ENCODE measurements at regions not wholly inside any gene's neighbourhood (a gene's known extent, or its start where the extent isn't known, plus 50 kb on each side); places are given as distances from the start of the nearest gene placed in this dataset.

GRCh38 chr20:20933142-20933958, 172.8 kb downstream of the LINC00237 start:
- DNase-seq (ENCODE audit: low read depth), result no peak

DNA sequence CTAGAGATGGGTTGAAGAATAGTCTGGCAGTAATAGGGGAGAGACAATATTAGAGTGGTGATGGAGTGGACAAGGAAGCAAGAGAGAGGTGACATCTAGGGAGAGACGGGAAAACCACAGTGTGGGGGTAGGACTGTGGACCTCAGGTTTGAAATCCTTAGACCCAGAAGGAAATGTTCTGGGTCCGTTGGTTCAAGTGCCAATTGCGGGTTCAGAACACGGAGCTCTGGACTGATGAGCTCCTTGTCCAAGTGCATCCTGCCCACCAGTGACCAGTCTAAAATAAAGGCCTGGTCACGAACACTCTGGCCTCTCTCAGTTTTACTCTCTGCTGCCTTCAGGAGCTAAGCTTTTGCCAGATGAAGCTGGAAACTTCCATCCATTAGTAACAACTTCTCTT, 174.0 kb downstream of the LINC00237 start:
- DNase-seq (ENCODE audit: low read depth), result no peak

DNA sequence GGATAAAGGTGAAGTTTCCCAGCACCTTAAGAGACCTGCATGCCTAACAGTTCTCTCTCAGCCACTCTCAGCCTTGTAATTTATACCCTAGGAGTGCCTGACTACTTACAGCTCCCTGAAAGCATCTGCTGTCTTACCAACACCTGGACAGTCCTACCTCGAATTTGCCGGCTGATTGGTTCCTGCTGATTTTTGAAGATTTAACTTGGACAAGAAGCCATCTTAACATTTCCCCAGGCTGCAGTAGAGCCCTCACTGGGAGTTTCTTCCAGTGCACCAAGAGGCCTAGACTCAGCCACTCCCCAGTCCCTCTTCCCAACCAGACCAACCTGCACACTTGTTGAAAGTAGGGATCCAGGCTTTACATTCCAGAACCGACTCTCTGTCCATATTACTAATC, 174.5 kb downstream of the LINC00237 start:
- DNase-seq (ENCODE audit: low read depth), result no peak

GRCh38 chr20:20931024-20931423, 175.1 kb downstream of the LINC00237 start:
- DNase-seq (ENCODE audit: low read depth), result no peak

GRCh38 chr20:20930500-20930899, 175.7 kb downstream of the LINC00237 start:
- no peak for DNase-seq (ENCODE audit: low read depth)

GRCh38 chr20:20929341-20929740, 176.8 kb downstream of the LINC00237 start:
- DNase-seq (ENCODE audit: low read depth), result no peak

DNA sequence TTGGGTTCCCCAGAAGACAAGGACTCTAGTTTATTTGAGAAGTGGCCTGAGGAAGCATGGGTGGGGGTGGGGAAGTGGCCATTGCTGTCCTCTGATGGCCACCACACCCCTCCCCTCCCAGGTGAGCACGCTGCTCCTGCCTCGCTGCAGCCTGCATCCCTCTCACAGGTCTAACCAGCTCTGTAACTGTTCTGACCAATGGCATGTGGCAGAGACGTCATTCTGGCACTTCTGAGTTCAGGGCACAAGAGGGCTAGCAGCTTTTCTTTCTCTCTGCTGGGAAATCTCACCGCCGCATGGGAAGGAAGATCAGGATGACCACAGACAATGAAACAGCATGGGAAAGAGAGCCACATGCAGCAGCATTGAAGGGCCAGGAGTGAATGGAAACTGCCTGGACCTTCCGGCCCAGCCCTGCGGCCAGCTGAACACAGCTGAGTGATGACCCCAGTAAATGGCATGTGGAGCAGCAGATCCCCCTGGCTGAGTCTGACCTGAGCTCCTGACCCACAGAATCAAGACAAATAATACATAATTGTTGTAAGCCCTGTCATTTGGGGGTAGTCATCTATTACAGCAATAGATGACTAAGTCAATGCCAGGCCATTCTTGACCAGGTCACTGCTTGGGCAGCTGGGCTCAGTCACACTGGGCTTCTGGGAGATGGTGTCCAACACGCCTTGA, 179.8 kb downstream of the LINC00237 start:
- DNase-seq (ENCODE audit: low read depth), result no peak

DNA sequence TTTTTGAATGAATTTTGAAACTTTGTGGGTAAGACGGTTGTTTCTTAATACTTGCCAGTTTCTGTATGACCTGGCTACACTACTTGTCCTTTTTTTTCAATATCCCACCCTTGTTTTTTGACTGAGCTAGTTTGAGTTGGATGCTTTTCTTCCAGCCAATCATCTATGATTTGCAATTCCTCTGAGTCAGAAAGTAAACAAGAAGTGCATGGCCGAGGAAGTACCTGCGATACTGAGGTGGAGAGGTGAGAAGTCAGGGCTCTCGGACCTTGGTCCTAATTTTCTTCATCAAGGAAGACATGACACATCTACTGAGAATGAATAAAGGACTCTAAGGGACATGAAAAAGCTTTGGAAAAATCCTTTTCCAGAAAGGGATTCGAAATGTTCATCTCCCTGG, 185.7 kb downstream of the LINC00237 start:
- DNase-seq (ENCODE audit: low read depth), result no peak

DNA sequence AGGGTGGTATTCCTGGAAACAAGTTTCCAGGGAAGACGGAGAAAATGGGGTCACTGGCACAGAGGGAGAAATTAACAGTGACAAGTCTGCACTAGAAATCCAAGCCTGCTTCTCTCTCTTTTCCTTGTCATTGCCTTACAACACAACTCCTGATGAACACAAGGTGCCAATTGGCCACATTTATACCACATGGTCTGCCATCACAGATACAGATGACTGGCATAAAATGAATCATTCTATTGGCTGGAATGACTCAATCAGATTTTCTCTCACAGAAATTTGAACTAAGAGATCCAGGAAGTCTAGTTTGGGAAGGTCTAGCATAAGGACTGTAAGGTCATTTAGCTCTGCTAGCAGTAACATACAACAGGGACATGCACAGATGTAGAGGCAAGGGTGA, 190.3 kb downstream of the LINC00237 start:
- DNase-seq (ENCODE audit: low read depth), result no peak

DNA sequence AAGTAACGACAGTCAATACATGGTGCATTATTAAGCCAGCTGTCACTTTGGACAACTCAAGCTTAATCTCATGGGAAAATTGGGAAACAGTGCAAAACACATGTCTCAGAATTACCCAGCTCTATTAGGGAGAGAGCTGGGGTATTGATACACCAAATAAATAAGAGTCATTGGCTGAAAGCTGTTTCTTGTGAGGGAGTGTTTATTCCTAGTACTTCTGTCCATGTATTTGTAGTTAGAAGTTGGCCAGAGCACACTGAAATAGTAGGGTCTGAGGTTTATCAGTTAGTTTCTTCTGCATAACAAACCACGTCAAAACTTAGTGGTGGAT, 192.0 kb upstream of the RALGAPA2 start:
- DNase-seq (ENCODE audit: low read depth), result no peak

DNA sequence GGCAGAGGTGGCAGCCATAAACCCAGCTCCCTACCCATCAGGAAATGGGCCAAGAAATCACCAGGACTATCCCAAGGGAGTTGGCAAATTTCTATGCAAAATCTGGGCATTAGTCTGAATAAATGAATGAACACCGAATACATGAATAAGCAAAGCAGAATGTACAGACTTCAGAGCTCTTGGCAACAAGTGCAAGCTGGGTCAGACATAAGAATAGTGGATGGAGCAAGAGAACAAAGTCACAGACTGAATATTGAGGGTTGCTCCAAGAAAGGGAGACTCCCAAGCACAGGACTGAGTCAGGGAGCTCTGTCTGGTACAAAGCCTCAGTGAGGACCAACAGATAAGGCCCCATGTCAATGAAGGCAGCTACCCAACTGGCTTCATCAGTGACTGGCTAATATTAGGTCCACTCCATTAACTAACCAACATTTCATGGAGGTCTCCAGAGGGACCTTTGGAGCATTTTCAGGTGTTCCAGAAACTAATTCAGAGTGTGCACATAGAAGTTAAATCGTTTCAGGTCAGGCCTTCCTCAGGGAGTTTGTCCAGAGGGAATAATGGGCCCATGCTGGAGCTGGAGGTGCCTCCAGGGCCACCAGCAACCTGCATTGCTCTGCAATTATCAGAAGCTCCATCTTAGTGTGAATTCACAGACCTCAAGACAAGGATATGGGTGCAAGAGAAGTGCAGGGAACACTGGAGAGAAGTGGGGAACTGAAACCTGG, 191.5 kb upstream of the RALGAPA2 start:
- DNase-seq (ENCODE audit: low read depth), result no peak

DNA sequence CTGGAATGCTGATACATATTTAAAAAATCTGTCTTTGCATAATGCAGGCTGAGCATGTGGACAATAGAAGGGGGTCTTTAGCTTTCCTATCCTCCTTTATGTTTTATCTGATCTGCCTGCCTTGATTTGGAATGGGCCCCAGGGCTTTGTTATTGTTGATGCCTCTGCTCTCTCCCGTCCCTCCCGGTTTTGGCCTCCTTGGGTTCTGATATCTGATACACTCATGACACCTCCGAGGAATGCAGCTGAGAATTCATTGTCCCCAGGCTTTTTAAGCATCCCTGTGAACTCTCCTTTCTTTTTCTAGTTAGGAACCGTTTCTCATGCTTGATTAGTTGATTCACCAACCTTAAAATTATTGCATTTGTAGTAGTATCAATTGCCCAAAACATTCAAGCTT, 185.5 kb upstream of the RALGAPA2 start:
- DNase-seq (ENCODE audit: low read depth), result no peak

DNA sequence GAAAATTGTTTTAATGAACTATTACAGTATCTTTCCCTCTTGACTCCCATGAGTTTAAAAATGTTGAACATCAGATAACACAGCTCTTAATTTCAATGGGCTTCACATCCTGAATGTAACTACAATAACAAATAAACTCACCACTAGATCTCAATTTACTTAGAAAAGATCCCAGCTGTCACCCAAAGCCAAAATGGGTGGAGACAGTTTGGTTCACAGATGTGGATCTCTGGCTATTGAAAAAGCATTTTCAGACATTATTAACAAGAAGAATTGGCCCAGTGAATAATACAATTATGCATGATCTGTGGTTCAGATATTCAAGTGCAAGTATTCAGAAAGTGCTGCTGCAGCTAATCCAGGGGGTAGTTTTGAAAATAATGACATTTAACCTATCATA, 184.7 kb upstream of the RALGAPA2 start:
- DNase-seq (ENCODE audit: low read depth), result no peak

GRCh38 chr20:20896606-20897005, 184.2 kb upstream of the RALGAPA2 start:
- no peak for DNase-seq (ENCODE audit: low read depth)

GRCh38 chr20:20895537-20895936, 183.1 kb upstream of the RALGAPA2 start:
- DNase-seq (ENCODE audit: low read depth), result no peak

GRCh38 chr20:20894753-20895152, 182.3 kb upstream of the RALGAPA2 start:
- no peak for DNase-seq (ENCODE audit: low read depth)

DNA sequence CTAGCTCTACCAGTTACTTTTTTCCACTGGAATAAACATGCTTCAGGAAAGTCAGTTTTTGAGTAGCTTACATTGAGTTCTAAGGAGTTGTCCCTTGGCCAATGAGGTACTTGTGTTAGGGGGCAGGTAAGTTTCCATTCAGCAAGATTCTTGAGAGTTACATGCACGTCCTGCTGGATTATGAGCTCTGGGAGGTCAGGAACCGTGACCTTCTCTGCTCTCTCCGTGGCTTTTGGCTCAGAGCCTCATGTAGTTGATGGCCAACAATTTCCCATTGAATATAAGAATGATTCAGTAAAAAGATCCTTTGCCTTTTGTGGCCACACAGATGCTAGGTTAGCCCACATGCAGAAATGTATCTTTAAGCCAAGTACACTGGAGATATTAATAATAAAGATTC, 181.8 kb upstream of the RALGAPA2 start:
- no peak for DNase-seq (ENCODE audit: low read depth)

GRCh38 chr20:20892328-20892727, 179.9 kb upstream of the RALGAPA2 start:
- DNase-seq (ENCODE audit: low read depth), result no peak

GRCh38 chr20:20890751-20891150, 178.3 kb upstream of the RALGAPA2 start:
- DNase-seq (ENCODE audit: low read depth), result no peak

DNA sequence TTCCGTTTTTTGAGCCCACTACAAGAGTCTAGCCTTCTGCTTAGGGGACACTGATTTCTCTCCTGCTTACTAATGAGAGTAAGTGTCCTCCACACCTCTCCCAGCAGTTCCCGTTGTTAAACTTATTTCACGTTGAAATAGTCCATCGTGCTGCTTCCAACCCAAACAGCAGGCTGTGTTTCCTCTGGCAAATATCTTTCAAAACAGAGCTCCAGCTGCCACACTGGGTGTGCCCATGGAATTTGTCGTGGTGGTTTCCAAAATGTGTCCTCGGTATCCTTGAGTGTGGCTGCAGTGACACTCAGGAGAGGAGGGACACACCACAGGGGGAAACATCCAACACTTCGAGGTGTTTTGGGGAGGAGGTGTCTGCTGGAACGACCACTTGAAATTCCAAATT, 176.5 kb upstream of the RALGAPA2 start:
- DNase-seq (ENCODE audit: low read depth), result no peak

DNA sequence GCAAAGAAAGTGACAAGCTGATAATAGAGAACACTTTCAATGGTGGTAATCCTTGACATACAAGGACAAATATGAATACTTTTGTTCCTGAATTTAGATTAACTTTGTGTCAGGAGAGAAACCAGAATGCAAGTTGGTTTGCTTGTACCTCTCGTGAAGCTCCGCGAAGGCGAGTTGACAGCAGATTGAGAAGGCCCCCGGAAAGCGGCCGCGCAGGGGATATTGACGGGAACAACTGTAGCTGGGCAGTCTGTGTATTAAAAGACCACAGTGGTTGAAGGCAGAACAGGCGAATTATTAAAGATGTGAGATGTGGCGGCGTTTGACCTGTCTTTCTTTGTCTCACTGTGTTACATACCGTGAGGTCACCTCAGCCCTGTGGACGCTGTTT, 175.8 kb upstream of the RALGAPA2 start:
- no peak for DNase-seq (ENCODE audit: low read depth)

- DNase-seq (ENCODE audit: low read depth), result no peak
Measured at GRCh38 chr20:20887593-20888265, 175.3 kb upstream of the RALGAPA2 start.

DNA sequence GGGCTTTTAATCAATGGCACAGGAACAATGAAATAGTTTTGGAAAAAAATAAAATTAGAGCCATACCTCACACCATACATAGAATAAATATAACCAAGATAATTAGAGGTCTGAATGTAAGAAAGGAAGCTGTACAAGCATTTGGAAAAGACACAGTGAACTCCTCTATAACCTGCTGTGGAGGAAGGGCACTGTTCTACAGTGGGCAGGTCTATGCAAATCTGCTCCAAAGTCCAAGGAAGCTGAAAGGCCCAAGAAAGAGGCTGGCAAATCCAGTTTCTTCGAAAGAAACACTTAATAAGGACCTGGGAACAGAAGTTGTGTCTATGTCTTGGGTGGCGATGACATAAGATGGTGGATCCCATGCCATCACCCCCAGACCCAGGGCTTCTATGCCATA, 169.4 kb upstream of the RALGAPA2 start:
- DNase-seq (ENCODE audit: low read depth), result no peak
